GM21526 (cell line): ENCODE measurements at regions not wholly inside any gene's neighbourhood (a gene's known extent, or its start where the extent isn't known, plus 50 kb on each side); places are given as distances from the start of the nearest gene placed in this dataset.

Experiments used
- ATAC-seq: cut with Tn5 transposase; IDR thresholded peaks from one replicate; pipeline ENCODE4 v1.9.1; 2021; ENCODE audit warnings: moderate library complexity; ENCODE audit not compliant: unreplicated experiment, low FRiP score

GRCh38 chr5:71939452-71940230, 167.6 kb upstream of the MAP1B start:
- ATAC-seq: no peak

GRCh38 chr5:71943874-71944273, 163.4 kb upstream of the MAP1B start:
- ATAC-seq: no peak

DNA sequence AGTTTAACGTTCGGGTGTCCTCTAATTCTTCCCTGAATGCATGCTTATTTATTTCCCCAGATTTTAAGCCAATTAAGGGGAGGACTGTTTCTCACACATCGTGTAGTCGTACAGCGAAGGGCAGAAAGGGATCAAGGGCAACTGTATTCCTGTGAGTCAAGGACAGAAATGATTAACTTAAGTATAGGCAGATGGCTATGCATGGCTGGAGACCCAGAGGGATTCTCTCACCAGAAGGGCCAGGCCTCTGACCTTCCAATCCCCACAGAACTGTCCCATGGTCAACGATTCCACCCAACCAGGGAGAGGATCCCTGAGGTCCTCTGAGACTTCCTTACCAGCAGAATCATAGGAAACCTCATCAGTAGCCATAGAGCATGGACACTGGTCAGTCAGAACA, 161.8 kb upstream of the MAP1B start:
- no peak for ATAC-seq

DNA sequence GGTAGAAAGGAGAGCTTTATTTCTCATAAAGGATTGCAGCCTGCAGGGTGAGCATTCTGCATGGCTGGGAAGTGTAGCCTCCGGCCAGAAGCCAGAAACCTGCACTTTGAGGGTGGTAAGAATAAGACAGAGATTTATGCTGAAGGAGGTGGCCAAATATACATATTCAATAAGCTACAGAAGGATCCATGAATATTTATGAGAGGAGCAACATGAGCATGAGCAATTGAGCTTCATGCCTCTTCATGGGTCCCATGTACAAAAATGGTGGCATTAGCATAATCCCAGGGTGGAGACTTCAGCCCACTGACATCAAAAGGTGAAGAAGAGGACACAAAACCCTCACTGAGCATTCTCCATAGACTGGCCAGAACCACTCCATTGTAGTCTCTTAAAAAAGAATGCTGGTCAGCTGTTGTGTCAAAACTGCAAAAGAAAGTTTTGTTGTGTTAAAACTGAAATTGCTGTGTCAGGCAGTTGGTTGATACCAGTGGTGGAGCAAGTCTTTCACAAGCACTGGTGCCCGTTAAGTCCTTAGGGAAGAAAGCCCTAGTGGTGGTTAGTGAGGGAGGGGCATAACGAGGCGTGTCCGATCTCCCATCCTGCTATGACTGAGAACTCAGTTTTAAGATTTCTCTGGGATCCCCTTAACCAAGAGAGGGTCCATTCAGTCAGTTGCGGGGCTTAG, 160.8 kb upstream of the MAP1B start:
- no peak for ATAC-seq

DNA sequence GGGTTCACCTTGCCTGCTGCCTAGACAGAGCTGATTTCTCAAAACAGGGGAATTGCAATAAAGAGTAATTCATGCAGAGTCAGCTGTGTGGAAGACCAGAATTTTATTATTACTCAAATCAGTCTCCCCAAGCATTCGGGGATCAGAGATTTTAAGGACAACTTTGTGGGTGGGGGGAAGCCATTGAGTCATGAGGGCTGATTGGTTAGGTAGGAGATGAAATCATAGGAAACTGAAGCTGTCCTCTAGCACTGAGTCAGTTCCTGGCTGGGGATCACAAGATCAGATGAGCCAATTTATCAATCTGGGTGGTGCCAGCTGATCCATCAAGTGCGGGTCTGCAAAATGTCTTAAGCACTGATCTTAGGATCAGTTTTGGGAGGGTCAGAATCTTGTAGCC, 159.1 kb upstream of the MAP1B start:
- ATAC-seq: no peak

- ATAC-seq: no peak
These were observed 157.5 kb upstream of the MAP1B start for GRCh38 chr5:71949772-71950171.

- ATAC-seq: no peak
These were observed 153.4 kb upstream of the MAP1B start for GRCh38 chr5:71953866-71954265.

DNA sequence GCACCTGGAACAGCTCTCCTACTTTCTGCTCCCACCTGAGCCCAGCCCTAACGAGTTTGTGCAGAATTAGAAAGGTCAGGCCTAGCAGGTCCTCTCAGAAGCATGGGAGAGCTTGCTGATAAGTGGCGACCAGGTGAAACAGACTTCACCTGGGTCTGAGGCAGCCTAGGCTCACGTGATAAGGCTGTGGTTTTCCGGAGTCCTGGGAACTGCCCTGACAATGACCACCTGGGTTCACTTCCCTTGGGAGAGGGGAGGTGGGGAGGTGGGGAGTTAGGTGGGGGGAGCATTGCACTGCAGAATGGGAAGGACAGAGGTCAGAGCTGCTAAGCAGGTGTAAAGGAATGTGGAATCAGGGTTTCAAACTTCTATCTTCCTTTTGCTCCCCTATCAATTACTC, 152.9 kb upstream of the MAP1B start:
- no peak for ATAC-seq

DNA sequence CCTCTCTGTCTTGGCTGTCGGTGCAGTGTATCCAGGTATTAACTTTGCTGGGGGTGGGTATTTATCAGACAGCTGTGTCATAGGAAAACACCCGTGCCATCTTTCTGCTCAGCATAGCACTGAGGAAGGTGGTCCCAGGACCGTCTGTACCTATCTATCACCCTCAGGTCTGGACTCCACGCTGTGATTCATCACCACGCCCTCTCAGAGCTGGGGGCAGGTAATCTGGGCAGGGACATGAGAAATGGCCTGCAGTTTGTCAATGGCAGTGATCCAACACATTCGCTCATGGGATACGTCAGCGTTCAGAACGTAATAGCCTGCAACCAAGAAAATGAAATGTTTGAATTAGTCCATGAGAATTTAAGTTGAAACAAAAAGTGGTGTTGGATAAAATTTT, 151.6 kb upstream of the MAP1B start:
- no peak for ATAC-seq

- no peak for ATAC-seq
These were observed 149.9 kb upstream of the MAP1B start for GRCh38 chr5:71957292-71957898.

GRCh38 chr5:71960195-71960594, 147.1 kb upstream of the MAP1B start:
- no peak for ATAC-seq

DNA sequence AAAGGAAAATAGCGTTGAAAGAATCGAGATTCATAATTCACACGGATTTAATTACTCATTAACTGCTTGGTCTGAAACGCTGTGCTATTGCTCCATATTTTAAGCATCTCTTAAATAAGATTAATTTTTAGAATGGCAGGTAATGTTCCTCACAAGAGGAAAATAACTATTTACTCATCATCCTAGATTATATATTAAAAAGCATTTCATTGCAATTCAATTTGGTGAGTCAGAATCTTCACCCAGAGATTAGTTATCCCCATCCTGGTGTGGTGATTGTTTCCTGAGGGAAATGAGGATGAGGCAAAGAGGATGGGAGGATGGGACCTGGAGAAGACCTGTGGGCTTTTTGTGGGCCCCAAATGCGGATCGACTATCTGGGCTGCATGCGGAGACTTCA, 145.5 kb upstream of the MAP1B start:
- no peak for ATAC-seq

DNA sequence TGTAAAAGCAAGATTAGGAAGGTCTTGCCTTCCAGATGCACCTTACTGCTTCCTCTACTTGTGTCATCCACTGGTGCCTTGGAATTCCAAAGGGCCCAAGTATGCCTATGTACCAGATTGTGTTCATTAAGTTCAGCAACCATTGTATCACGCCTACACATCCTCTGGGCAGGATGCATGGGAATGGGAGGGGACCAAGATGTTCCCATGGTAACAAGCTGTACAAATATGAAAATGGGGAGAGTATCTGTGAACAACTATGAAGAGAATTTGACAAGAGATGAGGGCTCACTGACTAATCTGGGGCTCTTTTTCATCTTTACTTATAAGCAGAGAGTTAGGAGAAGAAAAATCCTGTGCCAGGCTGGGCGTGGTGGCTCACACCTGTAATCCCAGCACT, 137.8 kb upstream of the MAP1B start:
- no peak for ATAC-seq

DNA sequence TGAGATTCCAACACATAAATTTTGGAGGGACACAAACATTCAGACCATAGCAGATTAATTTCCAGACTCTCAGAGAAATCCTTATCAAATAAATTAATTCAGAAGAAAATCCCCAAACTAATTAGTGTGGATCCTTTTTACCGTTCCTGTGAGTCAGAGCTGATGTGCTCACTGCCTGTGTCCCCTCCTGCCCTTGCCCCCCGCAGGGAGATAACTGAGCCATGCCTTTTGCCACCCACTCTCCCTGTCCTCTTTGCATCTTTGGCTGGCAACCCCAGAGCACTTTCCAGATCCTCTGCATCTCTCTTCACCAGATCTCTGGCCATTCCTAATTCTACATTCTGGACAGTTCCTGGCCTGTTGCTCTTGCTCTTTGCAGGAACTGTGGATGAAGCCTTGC, 135.4 kb upstream of the MAP1B start:
- no peak for ATAC-seq

DNA sequence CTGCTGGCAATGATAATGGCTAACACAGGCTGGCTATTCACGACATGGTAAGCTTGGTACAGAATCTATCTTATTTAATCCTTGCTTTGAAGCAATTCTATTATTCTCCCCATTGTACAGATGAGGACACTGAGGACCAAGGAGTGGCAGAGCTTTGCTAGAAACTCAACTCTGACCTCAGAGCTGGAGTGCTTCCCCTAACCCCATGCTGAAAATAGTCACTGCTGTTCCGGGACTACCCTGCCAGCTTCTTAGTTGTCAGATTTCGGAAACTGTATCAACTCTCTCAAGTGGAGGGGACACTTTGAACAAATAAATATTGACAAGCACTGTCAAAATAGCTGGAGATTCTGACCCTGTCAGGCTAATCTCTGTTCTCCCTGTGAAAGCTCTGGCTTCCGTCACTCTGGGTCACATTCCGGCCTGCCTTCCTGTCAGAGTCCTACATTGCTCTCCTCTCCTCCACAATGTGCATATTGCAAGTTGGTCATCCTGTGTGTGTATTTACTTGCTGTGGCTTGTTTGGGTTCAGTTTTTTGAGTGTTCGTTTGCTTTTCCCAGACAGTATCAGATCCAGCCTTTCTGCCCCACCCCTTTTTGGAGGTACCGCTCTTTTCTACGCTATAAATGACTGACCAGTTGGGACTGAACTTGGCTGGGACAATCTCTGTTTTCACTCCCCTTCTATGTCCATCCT, 134.3 kb upstream of the MAP1B start:
- ATAC-seq: no peak

DNA sequence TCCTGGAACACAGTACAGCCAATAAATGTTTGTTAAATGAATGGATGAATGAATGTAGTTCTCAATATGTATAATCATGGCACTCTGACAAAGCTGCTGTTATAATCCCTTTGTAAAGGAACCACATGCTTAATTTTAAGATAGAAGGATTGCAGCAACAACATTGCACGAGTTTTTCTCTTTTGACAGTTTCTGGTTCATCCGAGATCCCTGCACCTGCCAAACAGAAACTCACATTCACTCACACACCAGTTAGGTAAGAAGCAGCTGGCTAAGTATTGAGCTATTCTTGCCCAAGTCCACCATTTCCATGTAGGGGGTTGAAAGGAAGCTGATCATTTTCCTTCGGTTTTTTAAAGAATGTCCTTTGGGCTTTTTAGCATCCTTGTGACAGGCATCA, 133.7 kb upstream of the MAP1B start:
- ATAC-seq: no peak

- ATAC-seq: no peak
These were observed 133.1 kb upstream of the MAP1B start for GRCh38 chr5:71974165-71974564.

GRCh38 chr5:71974622-71975021, 132.7 kb upstream of the MAP1B start:
- no peak for ATAC-seq

DNA sequence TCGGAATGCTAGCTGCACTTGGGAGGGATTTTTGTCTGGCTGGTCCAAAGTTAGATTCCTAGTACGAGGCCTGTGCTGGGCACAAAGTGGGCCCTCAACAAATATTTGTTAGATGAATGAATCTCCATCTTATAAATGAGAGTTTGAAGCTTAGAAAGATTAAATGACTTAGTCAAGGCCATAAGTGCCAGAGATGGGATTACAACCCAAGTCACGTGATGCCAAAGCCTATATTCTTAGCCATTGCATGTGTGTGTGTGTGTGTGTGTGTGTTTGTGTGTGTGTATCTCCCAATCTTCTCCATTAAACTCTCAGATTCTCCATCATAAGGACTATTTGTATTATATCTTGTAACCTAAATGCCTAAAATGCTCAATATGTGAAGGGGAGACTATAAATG, 130.8 kb upstream of the MAP1B start:
- no peak for ATAC-seq

DNA sequence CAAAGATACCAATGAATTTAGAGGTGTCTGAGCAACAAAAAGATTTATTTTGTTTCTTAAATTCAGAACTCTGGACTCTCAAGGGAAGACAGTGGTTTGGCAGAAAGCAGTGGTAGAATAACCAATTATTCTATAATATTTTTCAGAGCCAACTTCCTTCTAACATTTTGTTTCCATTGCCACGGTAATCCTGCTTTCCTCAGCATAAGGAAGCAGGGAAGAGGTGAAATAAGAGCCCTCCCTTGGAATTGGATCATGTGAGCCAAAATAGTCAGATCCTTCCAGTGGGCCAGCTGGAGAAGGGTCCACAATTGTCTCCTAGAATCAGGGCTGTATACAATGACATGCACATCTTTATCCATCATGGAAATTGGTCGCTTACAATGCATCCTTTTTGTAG, 130.0 kb upstream of the MAP1B start:
- no peak for ATAC-seq

- no peak for ATAC-seq
These were observed 129.1 kb upstream of the MAP1B start for GRCh38 chr5:71978216-71978615.
